Calu3 (cell line): ENCODE measurements at regions not wholly inside any gene's neighbourhood (a gene's known extent, or its start where the extent isn't known, plus 50 kb on each side); places are given as distances from the start of the nearest gene placed in this dataset.

Experiments used
- BruUV-seq: library from RNA; stranded (reverse); fragments of 400-500 nt; replicated peaks from 2 replicates; lab custom pipeline; 2021; lab: Mats Ljungman, UMichigan
- CTCF ChIA-PET: fragments of 300-600 bp; sonication (Branson Sonifier 250); formaldehyde crosslinking; loops from one replicate; lab custom pipeline; 2022; ENCODE audit warnings: antibody characterized with exemption; lab: Charles Lee
- DNase-seq: peaks from one replicate; pipeline ENCODE4 v3.0.0; 2022
- H3K27ac Mint-ChIP-seq: one replicate; pipeline ENCODE4 v1.8.0; 2022; ENCODE audit warnings: mixed read lengths; ENCODE audit not compliant: unreplicated experiment
- H3K27me3 Mint-ChIP-seq: one replicate; pipeline ENCODE4 v1.8.0; 2022; ENCODE audit warnings: mixed read lengths; ENCODE audit not compliant: unreplicated experiment
- H3K36me3 Mint-ChIP-seq: one replicate; pipeline ENCODE4 v1.8.0; 2022; ENCODE audit warnings: mild to moderate bottlenecking, moderate library complexity, mixed read lengths; ENCODE audit not compliant: insufficient read depth, unreplicated experiment
- H3K4me1 Mint-ChIP-seq: one replicate; pipeline ENCODE4 v1.8.0; 2022; ENCODE audit warnings: mild to moderate bottlenecking, low read depth, mixed read lengths; ENCODE audit not compliant: unreplicated experiment
- H3K4me3 Mint-ChIP-seq: one replicate; pipeline ENCODE4 v1.8.0; 2022; ENCODE audit warnings: mild to moderate bottlenecking, low read depth, moderate library complexity, mixed read lengths; ENCODE audit not compliant: unreplicated experiment
- H3K9me3 Mint-ChIP-seq: one replicate; pipeline ENCODE4 v1.8.0; 2022; ENCODE audit warnings: low read depth, mixed read lengths; ENCODE audit not compliant: unreplicated experiment
- intact Hi-C: fragments of 100-400 bp; cut with micrococcal nuclease; formaldehyde crosslinking; loops from one replicate; pipeline ENCODE4 v1.10.0; 2022; ENCODE audit not compliant: unreplicated experiment
- TF ChIP-seq, protein P1 (sequence below): fragments of 200-600 bp; IDR thresholded peaks from one replicate; pipeline ENCODE4 v1.8.0; 2022; ENCODE audit warnings: antibody characterized with exemption; ENCODE audit not compliant: unreplicated experiment

DNA sequence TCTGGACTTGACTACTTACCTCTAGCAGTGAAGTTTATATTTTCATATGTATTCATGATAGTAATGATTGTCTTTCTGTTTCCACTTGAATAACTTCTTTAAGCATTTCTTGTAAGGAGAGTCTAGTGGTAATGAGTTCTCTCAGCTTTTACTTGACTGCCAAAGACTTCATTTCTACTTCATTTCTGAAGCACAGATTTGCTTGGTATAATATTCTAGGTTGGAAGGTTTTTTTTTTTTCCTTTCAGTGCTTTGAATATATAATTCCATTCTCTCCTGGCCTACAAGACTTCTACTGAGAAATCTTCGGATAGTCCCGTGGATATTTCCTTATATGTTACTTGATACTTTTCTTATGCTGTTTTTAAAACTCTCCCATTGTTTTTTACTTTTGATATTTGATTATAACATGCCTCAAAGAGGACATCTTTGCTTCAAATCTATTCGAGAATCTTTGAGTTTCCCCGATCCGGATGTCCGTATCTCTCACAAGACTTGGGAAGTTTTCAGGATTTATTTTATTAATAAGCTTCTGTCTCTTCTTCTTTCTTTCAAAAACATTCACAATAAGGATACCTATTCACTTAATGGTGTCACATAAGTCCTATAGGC, 1560.0 kb downstream of the PCDH9 start:
- CTCF ChIA-PET, result no interaction called here
- intact Hi-C loops, result no loop called here

GRCh38 chr13:65660731-65661130, 1569.4 kb downstream of the PCDH9 start:
- no peak for DNase-seq
- H3K27ac Mint-ChIP-seq, result no peak overlapping the region
- intact Hi-C loops, result no loop called here
- TF ChIP-seq, protein P1, sequence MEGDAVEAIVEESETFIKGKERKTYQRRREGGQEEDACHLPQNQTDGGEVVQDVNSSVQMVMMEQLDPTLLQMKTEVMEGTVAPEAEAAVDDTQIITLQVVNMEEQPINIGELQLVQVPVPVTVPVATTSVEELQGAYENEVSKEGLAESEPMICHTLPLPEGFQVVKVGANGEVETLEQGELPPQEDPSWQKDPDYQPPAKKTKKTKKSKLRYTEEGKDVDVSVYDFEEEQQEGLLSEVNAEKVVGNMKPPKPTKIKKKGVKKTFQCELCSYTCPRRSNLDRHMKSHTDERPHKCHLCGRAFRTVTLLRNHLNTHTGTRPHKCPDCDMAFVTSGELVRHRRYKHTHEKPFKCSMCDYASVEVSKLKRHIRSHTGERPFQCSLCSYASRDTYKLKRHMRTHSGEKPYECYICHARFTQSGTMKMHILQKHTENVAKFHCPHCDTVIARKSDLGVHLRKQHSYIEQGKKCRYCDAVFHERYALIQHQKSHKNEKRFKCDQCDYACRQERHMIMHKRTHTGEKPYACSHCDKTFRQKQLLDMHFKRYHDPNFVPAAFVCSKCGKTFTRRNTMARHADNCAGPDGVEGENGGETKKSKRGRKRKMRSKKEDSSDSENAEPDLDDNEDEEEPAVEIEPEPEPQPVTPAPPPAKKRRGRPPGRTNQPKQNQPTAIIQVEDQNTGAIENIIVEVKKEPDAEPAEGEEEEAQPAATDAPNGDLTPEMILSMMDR, result no peak
- H3K4me3 Mint-ChIP-seq, result no peak overlapping the region
- H3K9me3 Mint-ChIP-seq, result peaks cover 2% of the 10 kb centered on the region
- H3K27me3 Mint-ChIP-seq, result no peaks in the 10 kb centered on the region
- H3K36me3 Mint-ChIP-seq, result no peaks in the 10 kb centered on the region
- no peaks in the 10 kb centered on the region for H3K4me1 Mint-ChIP-seq
- no TSS peak for BruUV-seq
- CTCF ChIA-PET, result no interaction called here

More for the DNA sequence above, 1560.0 kb downstream of the PCDH9 start:
- Mint-ChIP-seq H3K36me3 (no peaks in the 10 kb centered on the region), H3K9me3 (peaks cover 8% of the 10 kb centered on the region), H3K27me3 (no peaks in the 10 kb centered on the region), H3K4me1 (no peaks in the 10 kb centered on the region), H3K4me3 (no peak overlapping the region), H3K27ac (no peak overlapping the region)
- BruUV-seq, result no TSS peak
- no peak for DNase-seq
- TF ChIP-seq, protein P1, result no peak

DNA sequence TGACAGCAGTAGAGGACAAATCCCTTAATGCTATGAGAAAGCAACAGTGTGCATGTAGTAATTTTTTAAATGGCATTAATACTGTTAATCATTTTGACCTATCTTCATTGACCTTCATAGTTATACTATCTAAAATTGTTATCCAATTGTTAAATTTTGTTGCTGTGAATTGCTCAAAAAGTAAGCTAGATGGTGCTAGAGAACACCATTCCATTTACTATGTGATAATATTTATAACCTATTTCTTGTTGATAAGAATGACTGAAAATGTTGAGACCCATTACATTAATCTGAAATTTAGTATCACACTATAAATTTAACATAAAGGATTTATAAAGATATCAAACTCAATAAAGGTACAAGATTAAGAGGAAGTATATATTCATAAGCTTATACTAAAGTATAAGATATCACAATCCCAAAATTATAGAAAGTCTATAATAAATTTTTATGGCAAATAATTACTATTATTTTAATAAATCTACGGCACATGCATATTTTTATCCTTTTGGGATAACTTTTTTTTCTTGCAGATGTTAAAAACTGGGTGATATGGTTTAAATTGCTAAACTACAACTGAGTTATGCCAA, 1573.3 kb downstream of the PCDH9 start:
- Mint-ChIP-seq H3K4me3 (no peak overlapping the region), H3K27ac (no peak overlapping the region)
- no TSS peak for BruUV-seq

GRCh38 chr13:65653613-65654012, 1576.5 kb downstream of the PCDH9 start:
- H3K9me3 Mint-ChIP-seq, result no peaks in the 10 kb centered on the region
- TF ChIP-seq, protein P1, result no peak
- DNase-seq, result no peak
- no peaks in the 10 kb centered on the region for H3K36me3 Mint-ChIP-seq
- no peak overlapping the region for H3K4me3 Mint-ChIP-seq
- H3K27me3 Mint-ChIP-seq, result no peaks in the 10 kb centered on the region
- CTCF ChIA-PET, result no interaction called here
- no peaks in the 10 kb centered on the region for H3K4me1 Mint-ChIP-seq
- intact Hi-C loops, result loop anchor here (10.0 kb wide), 1 partner anchor 1581 kb away; the partner anchor contains the start of gene PCDH9
- BruUV-seq, result no TSS peak
- H3K27ac Mint-ChIP-seq, result no peak overlapping the region

More for the DNA sequence above, 1573.3 kb downstream of the PCDH9 start:
- no peaks in the 10 kb centered on the region for H3K9me3 Mint-ChIP-seq
- H3K36me3 Mint-ChIP-seq, result no peaks in the 10 kb centered on the region
- CTCF ChIA-PET, result no interaction called here
- intact Hi-C loops, result loop anchor here (10.0 kb wide), 1 partner anchor 1578 kb away; the partner anchor contains the start of gene PCDH9
- H3K4me1 Mint-ChIP-seq, result no peaks in the 10 kb centered on the region
- DNase-seq, result no peak
- TF ChIP-seq, protein P1, result no peak
- no peaks in the 10 kb centered on the region for H3K27me3 Mint-ChIP-seq
